K562 (cell line): ENCODE measurements at regions not wholly inside any gene's neighbourhood (a gene's known extent, or its start where the extent isn't known, plus 50 kb on each side); places are given as distances from the start of the nearest gene placed in this dataset.

Experiments used
- ATAC-seq: fragments of 200-7000 bp; cut with Tn5 transposase; 3 replicates; pipeline ENCODE4 v1.9.1; 2020; ENCODE audit warnings: moderate library complexity
- BruUV-seq: library from RNA; stranded (reverse); fragments of 400-500 nt; replicated peaks from 2 replicates; lab custom pipeline; 2021; lab: Mats Ljungman, UMichigan
- CTCF ChIA-PET: fragments of 300-600 bp; formaldehyde crosslinking; extraction: SDS; loops from one replicate; lab custom pipeline; 2021; ENCODE audit warnings: low intra/inter-chr PET ratio; lab: Yijun Ruan, JAX
- POLR2A ChIA-PET: fragments of 300-600, 350-650 bp; sonication (Branson Sonifier 250); formaldehyde crosslinking; extraction: SDS; loops from one replicate; lab custom pipeline; 2021; ENCODE audit warnings: antibody characterized with exemption, inconsistent platforms; lab: Yijun Ruan, JAX
- DNase-seq, 4 experiments: peaks; one replicate each; pipeline versions ENCODE4 v3.0.0 to v3.0.0-alpha.2; 2011 to 2018; ENCODE audit warnings: low spot score in 3 of 4, mixed read lengths in 3 of 4; ENCODE audit errors: extremely low read depth in 1 of 4
- FAIRE-seq: peaks from 2 replicates; lab custom pipeline; 2011; peaks lifted over from hg19 to GRCh38; lab: Jason Lieb, UNC
- H2AFZ ChIP-seq: 2 replicates; pipeline ENCODE4 v1.6.0; 2011; ENCODE audit warnings: low read depth, low read length, control low read depth, inconsistent platforms
- H3K27ac ChIP-seq: fragments of 200-600 bp; 3 replicates; pipeline ENCODE4 v1.8.0; 2011; ENCODE audit warnings: low read depth, mild to moderate bottlenecking, control low read depth, inconsistent platforms, low read length, moderate library complexity, mixed read lengths; ENCODE audit errors: extremely low read depth
- H3K27me3 ChIP-seq, 2 experiments: fragments of 300-600 bp in 1 of 2; 2 replicates in 1 of 2; 3 replicates in 1 of 2; pipeline versions ENCODE4 v1.6.0 to v1.8.0; 2011; ENCODE audit warnings: inconsistent platforms in 2 of 2, low read length in 2 of 2, mild to moderate bottlenecking in 1 of 2, mixed read lengths in 1 of 2, moderate library complexity in 1 of 2; ENCODE audit not compliant: control insufficient read depth in 2 of 2, insufficient read depth in 2 of 2
- H3K36me3 ChIP-seq: fragments of 300-600 bp; 3 replicates; pipeline ENCODE4 v1.8.0; 2011; ENCODE audit warnings: mild to moderate bottlenecking, low read length, inconsistent platforms; ENCODE audit not compliant: control insufficient read depth, insufficient read depth
- H3K4me1 ChIP-seq, 2 experiments: fragments of 200-600 bp in 1 of 2; replicated peaks in 1 of 2; 2 replicates in 1 of 2; 3 replicates in 1 of 2; pipeline versions ENCODE4 v1.5.1 to v1.8.0; 2011; ENCODE audit warnings: inconsistent platforms in 2 of 2, low read length in 2 of 2, mild to moderate bottlenecking in 1 of 2, mixed read lengths in 1 of 2, moderate library complexity in 1 of 2; ENCODE audit not compliant: control insufficient read depth in 2 of 2, insufficient read depth in 2 of 2
- H3K4me2 ChIP-seq: 2 replicates; pipeline ENCODE4 v1.6.1; 2011; ENCODE audit warnings: low read length, control low read depth, inconsistent platforms, mixed read lengths; ENCODE audit not compliant: insufficient read depth
- H3K4me3 ChIP-seq: fragments of 200-600 bp; sonication (generic), shearing (Covaris generic); 2 replicates; pipeline ENCODE4 v1.5.1; 2016; ENCODE audit warnings: control low read depth, inconsistent platforms
- H3K79me2 ChIP-seq: fragments of 200-600 bp; 3 replicates; pipeline ENCODE4 v1.8.0; 2011; ENCODE audit warnings: low read length, inconsistent platforms; ENCODE audit not compliant: control insufficient read depth, insufficient read depth
- H3K9ac ChIP-seq, 2 experiments: 2 replicates each; pipeline versions ENCODE4 v1.6.0 to v1.6.1; 2011; ENCODE audit warnings: low read depth in 2 of 2, low read length in 2 of 2, control low read depth in 1 of 2, inconsistent platforms in 1 of 2, mild to moderate bottlenecking in 1 of 2, mixed read lengths in 1 of 2; ENCODE audit not compliant: insufficient read depth in 1 of 2
- H3K9me1 ChIP-seq: one replicate; pipeline ENCODE4 v1.6.0; 2011; ENCODE audit warnings: inconsistent platforms, mild to moderate bottlenecking, low read length, moderate library complexity; ENCODE audit not compliant: control insufficient read depth, insufficient read depth
- H3K9me3 ChIP-seq: replicated peaks from 2 replicates; pipeline ENCODE4 v1.5.1; 2011; ENCODE audit warnings: low read depth, low read length, inconsistent platforms; ENCODE audit not compliant: control insufficient read depth, insufficient read depth
- H4K20me1 ChIP-seq: replicated peaks from 2 replicates; pipeline ENCODE4 v1.6.1; 2011; ENCODE audit warnings: low read length, inconsistent platforms, mixed read lengths; ENCODE audit not compliant: control insufficient read depth, insufficient read depth
- CBX2 ChIP-seq: fragments of 200-600 bp; sonication (generic); IDR thresholded peaks from one replicate; pipeline ENCODE4 v1.6.1; 2012; ENCODE audit warnings: mild to moderate bottlenecking, low read length, inconsistent platforms; ENCODE audit not compliant: insufficient read depth, poor library complexity, severe bottlenecking
- ELF2 ChIP-seq: fragments of 250-450 bp; sonication (Bioruptor Pico); IDR thresholded peaks from 2 replicates; pipeline ENCODE4 v1.5.0; 2021; ENCODE audit warnings: mild to moderate bottlenecking
- ERF ChIP-seq: fragments of 450-650 bp; formaldehyde crosslinking; IDR thresholded peaks from 2 replicates; pipeline ENCODE4 v1.4.0; 2020; ENCODE audit warnings: mild to moderate bottlenecking, mixed read lengths
- FOXO4 ChIP-seq: fragments of 450-650 bp; formaldehyde crosslinking; IDR thresholded peaks from 2 replicates; pipeline ENCODE4 v1.4.0; 2020; ENCODE audit warnings: mild to moderate bottlenecking, moderate library complexity
- HEY1 ChIP-seq: fragments of 250-450 bp; sonication (Bioruptor Pico); IDR thresholded peaks from 2 replicates; pipeline ENCODE4 v1.5.0; 2020; ENCODE audit warnings: mild to moderate bottlenecking, moderate library complexity, borderline replicate concordance
- KDM4B ChIP-seq, 2 experiments: fragments of 450-650 bp in 1 of 2; sonication (generic) in 1 of 2; IDR thresholded peaks; 2 replicates each; pipeline ENCODE4 v1.6.1; 2016 to 2017; ENCODE audit warnings: borderline replicate concordance in 2 of 2, antibody characterized with exemption in 1 of 2, low read depth in 1 of 2, mild to moderate bottlenecking in 1 of 2
- MCM5 ChIP-seq: fragments of 450-650 bp; IDR thresholded peaks from 2 replicates; pipeline ENCODE4 v1.6.1; 2016; ENCODE audit warnings: low read depth
- MTA2 ChIP-seq: fragments of 450-650 bp; IDR thresholded peaks from 2 replicates; pipeline ENCODE4 v1.6.1; 2016; ENCODE audit warnings: low read depth
- NR0B1 ChIP-seq: fragments of 450-650 bp; IDR thresholded peaks from one replicate; pipeline ENCODE4 v1.6.1; 2018; ENCODE audit warnings: mild to moderate bottlenecking, moderate library complexity; ENCODE audit not compliant: partially characterized antibody
- NR2C1 ChIP-seq, 2 experiments: fragments of 450-650 bp; IDR thresholded peaks; 2 replicates each; pipeline ENCODE4 v1.6.1; 2017; ENCODE audit warnings: mild to moderate bottlenecking in 2 of 2, antibody characterized with exemption in 1 of 2, inconsistent platforms in 1 of 2, missing compliant biosample characterization in 1 of 2, missing genetic modification characterization in 1 of 2
- PREB ChIP-seq: sonication (generic); formaldehyde crosslinking; IDR thresholded peaks from 2 replicates; pipeline ENCODE4 v1.8.1; 2023; ENCODE audit warnings: mild to moderate bottlenecking, missing genetic modification reagents
- RHOXF2B ChIP-seq: fragments of 250-450 bp; sonication (Bioruptor Pico); conservative IDR thresholded peaks from 2 replicates; pipeline ENCODE4 v1.5.1; 2021
- TCF15 ChIP-seq: fragments of 250-450 bp; sonication (Bioruptor Pico); IDR thresholded peaks from 2 replicates; pipeline ENCODE4 v1.8.0; 2022; ENCODE audit warnings: moderate library complexity, mild to moderate bottlenecking, inconsistent platforms
- ZNF512 ChIP-seq: IDR thresholded peaks from 2 replicates; pipeline ENCODE4 v1.6.1; 2016; ENCODE audit warnings: missing genetic modification characterization, missing compliant biosample characterization
- ZNF696 ChIP-seq: fragments of 250-450 bp; sonication (Bioruptor Pico); conservative IDR thresholded peaks from 2 replicates; pipeline ENCODE4 v1.4.0; 2020; ENCODE audit warnings: mild to moderate bottlenecking, moderate library complexity
- ZNF76 ChIP-seq: fragments of 250-450 bp; sonication (Bioruptor Pico); IDR thresholded peaks from 2 replicates; pipeline ENCODE4 v1.4.0; 2020; ENCODE audit warnings: mild to moderate bottlenecking, moderate library complexity, borderline replicate concordance
- WGBS: fragments of 100-300 bp; shearing (Covaris generic); methylation state at CpG from one replicate; pipeline ENCODE4 v1.1.6; 2016; ENCODE audit warnings: low coverage, mixed read lengths; ENCODE audit not compliant: insufficient coverage; ENCODE audit errors: missing lambda C conversion rate; 5-methylcytosine and 5-hydroxymethylcytosine counted together
- in situ Hi-C: fragments of 300-500 bp; cut with MboI; formaldehyde crosslinking; loops from 4 replicates; pipeline ENCODE4 v1.15.0; 2018; ENCODE audit warnings: inconsistent platforms, mixed read lengths
- intact Hi-C: fragments of 100-400 bp; cut with micrococcal nuclease; formaldehyde crosslinking; loops from 2 replicates; pipeline ENCODE4 v1.14.2; 2022

- TF ChIP-seq HEY1 (no peak), ERF (CRISPR knock-in tag) (no peak)
Measured at GRCh38 chr11:27786864-27787263, 86.6 kb upstream of the BDNF start (continued).

GRCh38 chr11:27786331-27786730, 86.1 kb upstream of the BDNF start:
- in situ Hi-C loops (no loop called here), intact Hi-C loops (no loop called here)
- Histone ChIP-seq H3K9me3 (no peaks in the 10 kb centered on the region), H3K4me2 (no peak overlapping the region), H3K79me2 (no peaks in the 10 kb centered on the region), H3K27me3 (no peaks in the 10 kb centered on the region), H2AFZ (no peak overlapping the region), H3K4me1 (no peaks in the 10 kb centered on the region), H3K27ac (no peak overlapping the region), H3K9me1 (no peaks in the 10 kb centered on the region), H3K9ac (no peak overlapping the region), H3K36me3 (no peaks in the 10 kb centered on the region), H3K4me3 (no peak overlapping the region), H4K20me1 (no peaks in the 10 kb centered on the region)
- DNase-seq (no peak), FAIRE-seq (no peak), ATAC-seq (no peak)
- WGBS = 0% methylated on average over 2 of the region's 2 CpGs
- POLR2A ChIA-PET = interaction anchor here (1.3 kb wide), 1 partner anchor 9 kb away, joined by 3 read pairs; no protein-coding TSS in a partner anchor
- no TSS peak for BruUV-seq
- CTCF ChIA-PET = no interaction called here
- TF ChIP-seq MCM5 (no peak), ZNF696 (no peak), NR0B1 (no peak), PREB (no peak), ELF2 (CRISPR knock-in tag) (no peak), CBX2 (no peak), ZNF76 (CRISPR knock-in tag) (no peak), KDM4B (IDR thresholded peaks at IDR 0.05; ENCODE audit: borderline replicate concordance in 2 of 2, low read depth in 1 of 2) (no peak), MTA2 (no peak), TCF15 (CRISPR knock-in tag) (no peak), NR2C1 (IDR thresholded peaks at IDR 0.05) (no peak), NR2C1 (tag; IDR thresholded peaks at IDR 0.05) (no peak), ZNF512 (tag) (no peak), RHOXF2B (CRISPR knock-in tag) (no peak), FOXO4 (CRISPR knock-in tag) (no peak)
